ENCODE measurements at regions not wholly inside any gene's neighbourhood (a gene's known extent, or its start where the extent isn't known, plus 50 kb on each side); places are given as distances from the start of the nearest gene placed in this dataset.

DNA sequence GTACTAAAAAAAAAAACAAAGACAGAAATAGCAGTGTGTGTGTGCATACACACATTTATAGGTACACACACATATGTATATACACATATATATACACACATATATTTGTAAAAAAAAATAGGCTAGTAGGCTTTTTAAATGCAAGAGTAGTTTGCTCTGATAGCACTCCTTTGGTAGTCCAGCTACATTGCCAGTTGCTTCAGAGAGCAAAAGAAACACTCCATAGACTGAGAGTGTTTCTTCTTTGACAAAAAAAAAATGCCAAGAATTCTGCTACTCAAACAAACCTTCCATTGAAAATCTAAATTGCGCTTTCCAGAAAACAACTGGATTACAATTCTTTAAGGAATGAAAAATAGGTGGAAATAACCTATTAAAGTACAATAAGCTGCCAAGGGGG, 365.9 kb upstream of the GALNT5 start:
- TF ChIP-seq POLR2A (IDR thresholded peaks at IDR 0.05) (no peak), CTCF (IDR thresholded peaks at IDR 0.05) (no peak)
